Breast epithelium (tissue), 4 donors: ENCODE measurements at regions not wholly inside any gene's neighbourhood (a gene's known extent, or its start where the extent isn't known, plus 50 kb on each side); places are given as distances from the start of the nearest gene placed in this dataset.

Experiments used
- DNase-seq, 2 donors: peaks; one replicate each; pipeline ENCODE4 v3.0.0-alpha.2; 2019; ENCODE audit warnings: low spot score in 2 of 2
- H3K27ac ChIP-seq, 2 donors: fragments of 200-600 bp; sonication (generic) in 1 of 2; one replicate each; pipeline ENCODE4 v1.5.1; 2016 to 2019; ENCODE audit warnings: mild to moderate bottlenecking in 1 of 2
- H3K27me3 ChIP-seq, 2 donors: fragments of 200-600 bp; sonication (generic) in 1 of 2; one replicate each; pipeline versions ENCODE4 v1.5.1 to v1.6.0; 2017 to 2019; ENCODE audit warnings: control low read depth in 1 of 2, mild to moderate bottlenecking in 1 of 2
- H3K36me3 ChIP-seq: fragments of 200-600 bp; one replicate; pipeline ENCODE4 v1.5.1; 2019
- H3K4me1 ChIP-seq, 2 donors: fragments of 200-600 bp; sonication (generic); one replicate each; pipeline ENCODE4 v1.5.1; 2016 to 2019; ENCODE audit warnings: control low read depth in 1 of 2
- H3K4me3 ChIP-seq, 3 donors: fragments of 200-600 bp; sonication (generic); 1 replicate in 2 of 3; 2 replicates in 1 of 3; pipeline ENCODE4 v1.5.1; 2016 to 2019; ENCODE audit warnings: mild to moderate bottlenecking in 3 of 3, moderate library complexity in 2 of 3
- H3K9me3 ChIP-seq, 2 donors: fragments of 200-600 bp; sonication (generic) in 1 of 2; one replicate each; pipeline ENCODE4 v1.5.1; 2016 to 2019; ENCODE audit warnings: control low read depth in 1 of 2
- CTCF ChIP-seq, 3 donors: fragments of 450-650 bp; IDR thresholded peaks; one replicate each; pipeline ENCODE4 v1.5.1; 2016 to 2017; ENCODE audit warnings: antibody characterized with exemption in 3 of 3, mild to moderate bottlenecking in 3 of 3, moderate library complexity in 3 of 3
- POLR2A ChIP-seq: fragments of 450-650 bp; IDR thresholded peaks from one replicate; pipeline ENCODE4 v1.6.1; 2016; ENCODE audit warnings: antibody characterized with exemption, mild to moderate bottlenecking, moderate library complexity
- POLR2AphosphoS5 ChIP-seq, 3 donors: sonication (generic); formaldehyde crosslinking; IDR thresholded peaks; one replicate each; pipeline ENCODE4 v1.6.1; 2017; ENCODE audit warnings: antibody characterized with exemption in 3 of 3
- intact Hi-C: fragments of 100-400 bp; cut with DNase I; formaldehyde crosslinking; loops from one replicate; pipeline ENCODE4 v1.15.1; 2023; ENCODE audit warnings: low total_unique reads

DNA sequence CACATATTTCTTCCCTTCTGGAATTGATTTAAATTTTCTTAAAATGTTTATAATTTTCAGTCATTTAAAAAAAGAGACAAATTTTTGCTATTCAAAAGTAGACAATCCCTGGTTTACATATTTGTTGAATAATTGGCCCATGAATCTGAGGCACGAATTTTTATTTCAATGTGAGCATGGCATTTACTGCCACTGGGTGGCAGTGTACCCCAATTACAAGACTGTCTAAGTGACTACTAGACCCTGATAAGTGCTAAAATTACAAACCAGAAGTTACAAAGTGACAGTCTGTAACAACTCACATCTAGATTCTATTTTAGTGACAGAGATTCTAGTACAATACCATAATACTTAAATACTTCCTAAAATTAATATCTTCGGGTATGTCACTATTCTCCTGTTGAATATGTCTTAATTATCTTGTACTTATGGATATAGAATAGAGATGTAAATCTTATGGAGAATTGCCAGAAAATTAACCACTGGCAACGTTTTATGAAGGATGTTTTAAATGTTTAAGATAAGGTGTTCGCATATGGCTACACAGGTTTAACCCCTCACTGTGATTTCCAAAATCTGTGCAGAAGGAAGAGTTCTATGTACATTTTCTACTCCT is 235.8 kb downstream of the MAP2K4 start:
- H3K27ac ChIP-seq, result no peak overlapping the region
- no peak for DNase-seq
- no peaks in the 10 kb centered on the region for H3K36me3 ChIP-seq
- H3K4me3 ChIP-seq, result no peak overlapping the region
- no peaks in the 10 kb centered on the region for H3K27me3 ChIP-seq
- H3K4me1 ChIP-seq, result no peaks in the 10 kb centered on the region
- no peak for TF ChIP-seq POLR2A
- peak in 2 of 3 donors; percentile 48 to 69 for TF ChIP-seq CTCF (IDR thresholded peaks at IDR 0.05)
- no peak for TF ChIP-seq POLR2AphosphoS5 (IDR thresholded peaks at IDR 0.05)
- intact Hi-C loops, result no loop called here
- H3K9me3 ChIP-seq, result no peaks in the 10 kb centered on the region

DNA sequence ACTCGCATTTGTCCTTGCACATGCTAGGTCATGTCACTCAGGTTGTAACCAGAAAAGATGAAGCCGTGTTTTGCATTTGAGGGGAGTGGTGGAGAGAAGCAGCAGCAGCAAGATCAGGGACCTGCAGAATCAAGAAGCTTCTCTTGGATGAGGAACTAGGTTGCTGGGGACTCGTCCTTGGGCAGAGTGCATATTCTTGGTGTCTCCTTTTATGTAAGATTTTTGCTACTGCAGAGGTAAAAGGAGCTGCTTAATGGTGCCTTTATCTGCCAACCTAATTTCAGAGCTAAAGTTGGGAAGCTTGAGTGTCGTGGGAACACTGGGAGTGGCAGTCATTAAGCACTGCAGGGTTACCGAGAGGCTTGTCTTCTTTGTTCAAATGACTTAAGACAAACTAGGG is 236.5 kb downstream of the MAP2K4 start:
- H3K27ac ChIP-seq, result no peak overlapping the region
- no peaks in the 10 kb centered on the region for H3K27me3 ChIP-seq
- H3K4me3 ChIP-seq, result no peak overlapping the region
- intact Hi-C loops, result no loop called here
- TF ChIP-seq POLR2A (no peak), POLR2AphosphoS5 (IDR thresholded peaks at IDR 0.05) (no peak), CTCF (IDR thresholded peaks at IDR 0.05) (no peak)
- DNase-seq, result no peak
- no peaks in the 10 kb centered on the region for H3K36me3 ChIP-seq
- no peaks in the 10 kb centered on the region for H3K4me1 ChIP-seq
- no peaks in the 10 kb centered on the region for H3K9me3 ChIP-seq

DNA sequence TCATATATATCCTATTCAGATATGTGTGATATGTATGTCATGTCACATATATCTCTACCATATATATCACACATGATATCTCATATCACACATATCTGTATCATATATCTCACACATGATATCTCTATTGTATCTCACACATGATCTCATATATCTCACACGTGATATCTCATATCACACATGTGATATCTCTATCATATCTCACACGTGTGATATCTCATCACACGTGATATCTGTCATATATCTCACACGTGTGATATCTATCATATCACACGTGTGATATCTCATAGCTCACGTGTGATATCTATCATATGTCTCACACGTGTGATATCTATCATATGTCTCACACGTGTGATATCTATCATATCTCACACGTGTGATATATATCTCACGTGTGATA is 240.7 kb downstream of the MAP2K4 start:
- Histone ChIP-seq H3K4me1 (no peaks in the 10 kb centered on the region), H3K27ac (no peak overlapping the region), H3K4me3 (no peak overlapping the region), H3K36me3 (no peaks in the 10 kb centered on the region), H3K27me3 (no peaks in the 10 kb centered on the region), H3K9me3 (no peaks in the 10 kb centered on the region)
- TF ChIP-seq POLR2AphosphoS5 (IDR thresholded peaks at IDR 0.05) (no peak), CTCF (IDR thresholded peaks at IDR 0.05) (no peak), POLR2A (no peak)
- DNase-seq, result no peak
- intact Hi-C loops, result no loop called here

- Histone ChIP-seq H3K27me3 (no peaks in the 10 kb centered on the region), H3K27ac (no peak overlapping the region)
- intact Hi-C loops, result no loop called here
Measured at GRCh38 chr17:12269751-12270150, 249.1 kb downstream of the MAP2K4 start.

DNA sequence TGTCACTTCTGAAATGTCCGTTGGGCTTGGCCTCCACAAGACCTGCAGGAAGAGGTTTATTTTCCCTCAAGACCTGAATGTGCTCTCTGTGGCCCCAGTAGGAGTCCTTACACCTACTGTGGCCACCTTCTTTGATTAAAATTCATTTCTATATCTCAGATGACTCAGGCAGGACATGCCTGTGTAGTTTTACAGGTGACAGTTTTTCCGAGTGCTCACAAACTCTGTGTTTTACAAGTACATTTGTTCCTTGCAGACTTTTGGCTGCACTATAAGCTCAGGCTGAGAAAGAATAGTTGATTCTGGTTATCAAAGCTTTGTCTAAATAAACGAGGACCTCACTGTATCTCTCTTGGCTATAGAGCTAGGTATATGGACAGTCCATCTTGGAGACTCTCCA is 257.1 kb downstream of the MAP2K4 start:
- Histone ChIP-seq H3K36me3 (no peaks in the 10 kb centered on the region), H3K4me1 (no peaks in the 10 kb centered on the region), H3K27ac (no peak overlapping the region), H3K4me3 (no peak overlapping the region), H3K27me3 (no peaks in the 10 kb centered on the region), H3K9me3 (peaks cover 0 to 4% of the 10 kb centered on the region in 2 donors)
- intact Hi-C loops, result no loop called here
- TF ChIP-seq POLR2A (no peak), POLR2AphosphoS5 (IDR thresholded peaks at IDR 0.05) (no peak), CTCF (IDR thresholded peaks at IDR 0.05) (no peak)
- no peak for DNase-seq

More at GRCh38 chr17:12269751-12270150, 249.1 kb downstream of the MAP2K4 start:
- no peak for DNase-seq
- H3K36me3 ChIP-seq, result no peaks in the 10 kb centered on the region
- H3K4me1 ChIP-seq, result no peaks in the 10 kb centered on the region
- peaks cover 0 to 4% of the 10 kb centered on the region in 2 donors for H3K9me3 ChIP-seq
- TF ChIP-seq POLR2AphosphoS5 (IDR thresholded peaks at IDR 0.05) (no peak), POLR2A (no peak), CTCF (IDR thresholded peaks at IDR 0.05) (no peak)
- H3K4me3 ChIP-seq, result no peak overlapping the region
